ENCODE measurements at regions not wholly inside any gene's neighbourhood (a gene's known extent, or its start where the extent isn't known, plus 50 kb on each side); places are given as distances from the start of the nearest gene placed in this dataset.

DNA sequence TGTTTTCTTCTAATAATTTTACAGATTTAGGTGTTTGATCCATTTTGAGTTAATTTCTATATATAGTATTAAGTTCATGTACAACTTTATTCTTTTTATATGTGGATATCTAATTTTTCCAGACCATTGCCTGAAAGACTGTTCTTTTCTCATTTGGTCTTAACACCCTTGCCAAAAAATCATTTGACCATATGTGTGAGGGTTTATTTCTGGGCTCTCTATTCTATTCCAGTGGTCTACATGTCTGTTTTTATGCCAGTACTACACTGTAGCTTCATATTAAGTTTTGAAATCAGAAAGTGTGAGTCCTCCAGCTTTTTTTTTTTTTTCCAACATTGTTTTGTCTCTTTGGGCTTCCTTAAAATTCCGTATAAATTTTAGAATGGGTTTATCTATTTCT is 554.1 kb downstream of the KCNH5 start:
- TF ChIP-seq, protein P1, sequence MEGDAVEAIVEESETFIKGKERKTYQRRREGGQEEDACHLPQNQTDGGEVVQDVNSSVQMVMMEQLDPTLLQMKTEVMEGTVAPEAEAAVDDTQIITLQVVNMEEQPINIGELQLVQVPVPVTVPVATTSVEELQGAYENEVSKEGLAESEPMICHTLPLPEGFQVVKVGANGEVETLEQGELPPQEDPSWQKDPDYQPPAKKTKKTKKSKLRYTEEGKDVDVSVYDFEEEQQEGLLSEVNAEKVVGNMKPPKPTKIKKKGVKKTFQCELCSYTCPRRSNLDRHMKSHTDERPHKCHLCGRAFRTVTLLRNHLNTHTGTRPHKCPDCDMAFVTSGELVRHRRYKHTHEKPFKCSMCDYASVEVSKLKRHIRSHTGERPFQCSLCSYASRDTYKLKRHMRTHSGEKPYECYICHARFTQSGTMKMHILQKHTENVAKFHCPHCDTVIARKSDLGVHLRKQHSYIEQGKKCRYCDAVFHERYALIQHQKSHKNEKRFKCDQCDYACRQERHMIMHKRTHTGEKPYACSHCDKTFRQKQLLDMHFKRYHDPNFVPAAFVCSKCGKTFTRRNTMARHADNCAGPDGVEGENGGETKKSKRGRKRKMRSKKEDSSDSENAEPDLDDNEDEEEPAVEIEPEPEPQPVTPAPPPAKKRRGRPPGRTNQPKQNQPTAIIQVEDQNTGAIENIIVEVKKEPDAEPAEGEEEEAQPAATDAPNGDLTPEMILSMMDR (IDR thresholded peaks at IDR 0.05), result no peak
- no peak for TF ChIP-seq POLR2A (IDR thresholded peaks at IDR 0.05)

Data from adrenal gland (tissue), 5 donors.